ENCODE measurements at regions not wholly inside any gene's neighbourhood (a gene's known extent, or its start where the extent isn't known, plus 50 kb on each side); places are given as distances from the start of the nearest gene placed in this dataset.

DNA sequence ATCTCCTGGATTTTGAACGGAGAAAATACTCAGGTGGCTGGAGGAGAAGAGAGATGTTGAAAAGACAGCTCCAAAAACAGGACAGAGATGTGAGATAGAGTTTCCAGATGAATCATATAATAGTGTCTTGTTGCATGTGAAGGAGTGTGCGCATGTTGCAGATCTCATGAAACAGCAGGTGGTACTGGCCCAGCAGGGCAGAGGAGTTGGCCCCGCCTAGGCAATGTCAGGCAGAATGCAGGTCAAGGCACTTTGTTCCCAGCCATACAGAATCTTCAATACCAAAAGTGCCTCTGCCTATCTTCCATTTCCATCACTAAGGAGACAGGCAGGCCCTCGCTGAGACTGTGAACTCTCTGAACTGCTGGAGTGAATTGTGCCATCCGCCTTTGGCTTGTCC lies 63.9 kb upstream of the FAT1 start:
- TF ChIP-seq, protein P1, sequence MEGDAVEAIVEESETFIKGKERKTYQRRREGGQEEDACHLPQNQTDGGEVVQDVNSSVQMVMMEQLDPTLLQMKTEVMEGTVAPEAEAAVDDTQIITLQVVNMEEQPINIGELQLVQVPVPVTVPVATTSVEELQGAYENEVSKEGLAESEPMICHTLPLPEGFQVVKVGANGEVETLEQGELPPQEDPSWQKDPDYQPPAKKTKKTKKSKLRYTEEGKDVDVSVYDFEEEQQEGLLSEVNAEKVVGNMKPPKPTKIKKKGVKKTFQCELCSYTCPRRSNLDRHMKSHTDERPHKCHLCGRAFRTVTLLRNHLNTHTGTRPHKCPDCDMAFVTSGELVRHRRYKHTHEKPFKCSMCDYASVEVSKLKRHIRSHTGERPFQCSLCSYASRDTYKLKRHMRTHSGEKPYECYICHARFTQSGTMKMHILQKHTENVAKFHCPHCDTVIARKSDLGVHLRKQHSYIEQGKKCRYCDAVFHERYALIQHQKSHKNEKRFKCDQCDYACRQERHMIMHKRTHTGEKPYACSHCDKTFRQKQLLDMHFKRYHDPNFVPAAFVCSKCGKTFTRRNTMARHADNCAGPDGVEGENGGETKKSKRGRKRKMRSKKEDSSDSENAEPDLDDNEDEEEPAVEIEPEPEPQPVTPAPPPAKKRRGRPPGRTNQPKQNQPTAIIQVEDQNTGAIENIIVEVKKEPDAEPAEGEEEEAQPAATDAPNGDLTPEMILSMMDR (IDR thresholded peaks at IDR 0.05; ENCODE audit: insufficient read depth, low read length, poor library complexity, severe bottlenecking), result no peak
- TF ChIP-seq EZH2phosphoT487 (conservative IDR thresholded peaks at IDR 0.05; ENCODE audit: low read length), result no peak

Measured in SU-DHL-6 (cell line).